ENCODE measurements at regions not wholly inside any gene's neighbourhood (a gene's known extent, or its start where the extent isn't known, plus 50 kb on each side); places are given as distances from the start of the nearest gene placed in this dataset.

DNA sequence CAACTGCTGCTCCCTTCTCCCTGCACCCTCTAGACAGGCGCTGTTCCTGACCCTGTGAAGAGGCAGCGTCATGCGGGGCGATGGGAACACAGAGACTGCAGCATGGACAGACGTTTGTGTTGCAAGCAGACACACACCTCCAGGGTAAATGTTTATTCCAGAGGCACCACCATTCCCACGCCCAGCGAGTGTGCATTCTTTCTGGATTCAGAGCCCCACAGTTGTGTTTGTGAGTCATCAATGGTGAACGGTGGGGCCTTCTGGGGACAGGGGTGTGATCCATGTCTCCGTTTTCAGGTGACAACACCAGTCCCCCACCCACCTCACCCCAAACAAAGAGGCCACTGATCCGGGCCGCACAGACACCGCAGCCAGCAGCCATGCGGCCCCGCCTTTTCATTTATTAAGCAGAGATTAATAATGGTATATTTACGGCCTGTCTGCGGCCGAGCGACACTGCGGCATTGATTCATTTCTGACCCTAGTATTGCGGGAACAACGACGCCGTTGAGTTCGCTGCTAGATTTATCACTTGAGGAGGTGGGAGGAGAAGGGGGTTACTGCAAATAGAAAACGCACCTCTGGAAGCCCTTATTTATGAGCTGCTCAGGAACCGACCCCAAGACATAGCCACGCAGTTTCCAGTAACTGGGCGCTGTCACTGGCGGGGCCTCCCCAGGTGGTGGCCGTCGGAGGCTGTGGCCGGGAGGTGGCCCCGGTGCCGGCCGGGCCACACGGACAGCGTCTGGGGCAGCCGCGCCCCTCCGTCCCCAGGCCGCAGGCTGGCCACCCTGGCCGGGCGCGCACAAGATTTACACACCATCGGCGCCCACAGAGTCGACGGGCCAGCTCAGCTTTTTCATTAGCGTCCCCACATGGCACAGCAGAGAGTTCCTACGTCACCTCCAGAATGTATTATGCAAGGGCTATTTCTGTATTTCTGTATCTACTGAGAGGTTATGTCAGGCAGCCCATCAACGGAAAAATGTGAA, 367.6 kb downstream of the THBS2 start:
- POLR2A ChIA-PET (ENCODE audit: low non-redundant PET), result no interaction called here
- TF ChIP-seq CTCF (conservative IDR thresholded peaks at IDR 0.05; ENCODE audit: low read depth), result no peak
- no peak for DNase-seq (ENCODE audit: low spot score)
- CTCF ChIA-PET, result no interaction called here
- H3K27ac ChIP-seq, result no peak overlapping the region

- H3K27ac ChIP-seq, result no peak overlapping the region
- TF ChIP-seq CTCF (conservative IDR thresholded peaks at IDR 0.05; ENCODE audit: low read depth), result no peak
- ChIA-PET POLR2A (ENCODE audit: low non-redundant PET) (no interaction called here), CTCF (interaction anchor here (0.7 kb wide), 1 partner anchor 517 kb away, joined by 4 read pairs; no protein-coding TSS in a partner anchor)
- DNase-seq (ENCODE audit: low spot score), result no peak
Measured at GRCh38 chr6:168885196-168885595, 368.4 kb downstream of the THBS2 start.

DNA sequence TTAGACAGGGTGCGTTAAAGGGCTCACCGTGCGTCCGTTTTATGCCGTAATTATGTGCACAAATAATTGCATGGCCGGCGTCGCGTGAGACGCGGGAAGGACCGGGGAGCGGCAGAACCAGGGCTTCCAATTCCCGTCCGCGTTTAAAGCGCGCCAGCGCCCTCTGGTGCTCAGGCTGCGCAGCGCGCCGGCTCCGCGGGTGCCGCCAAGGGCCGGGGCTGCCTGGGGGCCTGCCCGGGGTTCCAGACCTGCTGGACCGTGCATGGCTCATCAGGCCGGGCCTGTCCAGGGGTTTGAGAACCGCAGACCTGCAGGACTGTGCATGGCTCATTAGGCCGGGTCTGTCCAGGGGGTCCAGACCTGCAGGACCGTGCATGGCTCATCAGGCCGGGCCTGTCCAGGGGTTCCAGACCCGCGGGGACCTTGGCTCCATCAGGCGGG, 369.0 kb downstream of the THBS2 start:
- CTCF ChIA-PET, result interaction anchor here (0.7 kb wide), 1 partner anchor 516 kb away, joined by 4 read pairs; no protein-coding TSS in a partner anchor
- peak; percentile 87 for DNase-seq (ENCODE audit: low spot score)
- TF ChIP-seq CTCF (conservative IDR thresholded peaks at IDR 0.05; ENCODE audit: low read depth), result peak; percentile 94
- no peak overlapping the region for H3K27ac ChIP-seq
- POLR2A ChIA-PET (ENCODE audit: low non-redundant PET), result no interaction called here

DNA sequence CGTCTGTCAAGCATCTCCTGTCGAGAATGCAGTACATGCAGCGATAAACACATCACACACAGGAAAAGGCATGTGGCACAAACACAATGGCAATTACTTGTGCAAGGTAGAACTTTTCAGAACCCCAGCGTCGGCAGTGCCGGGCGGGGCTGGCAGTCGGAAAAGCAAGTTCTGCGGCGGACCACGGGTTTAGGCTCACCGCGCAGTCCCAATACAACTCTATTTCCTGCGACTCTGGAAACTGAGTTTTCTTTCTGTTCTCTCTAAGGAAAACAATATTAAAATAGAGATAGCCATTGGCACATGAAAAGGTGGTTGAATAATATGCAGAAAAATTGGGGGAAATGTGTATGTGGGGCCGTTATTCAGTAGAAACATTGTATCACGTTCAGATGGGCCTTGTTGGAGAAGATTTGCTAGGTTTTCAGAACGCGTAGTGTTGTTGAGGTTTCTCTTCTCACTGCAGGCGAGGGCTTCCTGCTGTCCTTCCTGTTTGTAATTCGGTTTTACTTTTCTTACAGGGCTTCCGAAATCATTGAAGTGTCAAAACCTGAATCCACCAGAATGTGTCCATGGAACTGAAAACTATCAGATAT, 369.5 kb downstream of the THBS2 start:
- CTCF ChIA-PET, result no interaction called here
- H3K27ac ChIP-seq, result no peak overlapping the region
- no peak for DNase-seq (ENCODE audit: low spot score)
- TF ChIP-seq CTCF (conservative IDR thresholded peaks at IDR 0.05; ENCODE audit: low read depth), result no peak
- POLR2A ChIA-PET (ENCODE audit: low non-redundant PET), result no interaction called here

DNA sequence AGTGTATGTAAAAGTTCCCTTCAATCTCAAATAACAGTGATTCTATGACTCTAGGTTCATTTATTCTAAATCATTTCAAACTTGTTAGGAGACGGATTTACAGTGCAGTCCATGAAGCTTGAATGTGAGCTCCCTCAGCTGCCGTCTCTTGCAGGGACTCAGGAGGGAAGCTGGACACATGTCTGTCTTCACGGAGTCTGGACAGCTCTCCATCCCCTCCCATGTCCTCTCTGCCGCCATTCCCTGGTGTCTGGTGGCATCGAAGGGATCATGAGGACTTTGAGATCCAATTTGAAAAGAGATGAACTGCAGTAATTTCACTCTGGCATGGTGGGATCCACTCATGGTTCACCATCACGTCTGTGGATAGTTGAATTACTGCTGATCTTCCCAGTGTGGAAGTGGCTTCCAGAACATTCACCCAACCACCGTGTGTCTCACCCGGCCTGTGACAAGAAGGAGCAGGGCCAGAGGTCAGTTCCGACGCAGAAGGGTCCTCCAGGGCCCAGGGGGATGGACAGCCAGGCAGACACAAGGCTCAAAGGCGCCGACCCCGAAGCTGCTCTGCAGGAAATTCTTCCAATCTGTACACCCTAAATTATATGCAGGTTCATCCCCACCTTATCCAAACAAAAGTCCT, 370.1 kb downstream of the THBS2 start:
- CTCF ChIA-PET, result no interaction called here
- DNase-seq (ENCODE audit: low spot score), result no peak
- TF ChIP-seq CTCF (conservative IDR thresholded peaks at IDR 0.05; ENCODE audit: low read depth), result no peak
- POLR2A ChIA-PET (ENCODE audit: low non-redundant PET), result no interaction called here
- no peak overlapping the region for H3K27ac ChIP-seq

DNA sequence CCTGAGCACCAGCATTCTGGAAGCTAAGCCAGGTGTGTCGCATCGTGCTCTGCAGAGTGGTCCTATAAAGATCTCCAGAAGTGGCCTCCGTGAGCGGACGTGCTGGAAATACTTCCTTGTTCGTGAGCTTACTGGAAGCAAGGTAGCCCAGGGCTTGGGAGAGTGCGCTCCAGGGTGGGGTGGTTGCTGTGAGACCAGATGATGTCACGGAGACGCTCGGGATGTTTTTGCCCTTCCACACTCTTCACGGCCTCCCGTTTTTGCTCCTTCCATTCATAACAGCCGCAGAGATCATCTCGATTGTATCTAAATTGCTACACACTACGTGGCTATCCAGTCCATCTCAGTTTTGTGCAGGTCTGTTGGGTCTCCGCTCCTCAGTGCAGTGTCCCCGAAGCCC, 373.4 kb downstream of the THBS2 start:
- POLR2A ChIA-PET (ENCODE audit: low non-redundant PET), result no interaction called here
- no peak overlapping the region for H3K27ac ChIP-seq
- DNase-seq (ENCODE audit: low spot score), result no peak
- TF ChIP-seq CTCF (conservative IDR thresholded peaks at IDR 0.05; ENCODE audit: low read depth), result no peak
- CTCF ChIA-PET, result no interaction called here
